Bronchial epithelial cell (primary cell): ENCODE measurements at regions not wholly inside any gene's neighbourhood (a gene's known extent, or its start where the extent isn't known, plus 50 kb on each side); places are given as distances from the start of the nearest gene placed in this dataset.

Source experiments
- DNase-seq: peaks from one replicate; pipeline ENCODE4 v3.0.0-alpha.2; 2010; ENCODE audit warnings: low read depth
- FAIRE-seq: peaks from 2 replicates; lab custom pipeline; 2011; peaks lifted over from hg19 to GRCh38; lab: Jason Lieb, UNC
- H3K27me3 ChIP-seq: 2 replicates; pipeline ENCODE4 v1.5.1; 2011; ENCODE audit warnings: low read length; ENCODE audit not compliant: control insufficient read depth, insufficient read depth
- H3K36me3 ChIP-seq: 2 replicates; pipeline ENCODE4 v1.5.1; 2011; ENCODE audit warnings: low read length; ENCODE audit not compliant: control insufficient read depth, insufficient read depth
- H3K4me3 ChIP-seq: 2 replicates; pipeline ENCODE4 v1.5.1; 2011; ENCODE audit warnings: mild to moderate bottlenecking, low read depth, low read length, control low read depth
- TF ChIP-seq, protein P1 (sequence below): IDR thresholded peaks from 2 replicates; pipeline ENCODE4 v1.5.1; 2011; ENCODE audit warnings: mild to moderate bottlenecking, moderate library complexity, low read length, control low read depth, inconsistent platforms; ENCODE audit not compliant: insufficient read depth, severe bottlenecking

GRCh38 chr3:180835501-180835900, 77.0 kb upstream of the FXR1 start:
- TF ChIP-seq, protein P1, sequence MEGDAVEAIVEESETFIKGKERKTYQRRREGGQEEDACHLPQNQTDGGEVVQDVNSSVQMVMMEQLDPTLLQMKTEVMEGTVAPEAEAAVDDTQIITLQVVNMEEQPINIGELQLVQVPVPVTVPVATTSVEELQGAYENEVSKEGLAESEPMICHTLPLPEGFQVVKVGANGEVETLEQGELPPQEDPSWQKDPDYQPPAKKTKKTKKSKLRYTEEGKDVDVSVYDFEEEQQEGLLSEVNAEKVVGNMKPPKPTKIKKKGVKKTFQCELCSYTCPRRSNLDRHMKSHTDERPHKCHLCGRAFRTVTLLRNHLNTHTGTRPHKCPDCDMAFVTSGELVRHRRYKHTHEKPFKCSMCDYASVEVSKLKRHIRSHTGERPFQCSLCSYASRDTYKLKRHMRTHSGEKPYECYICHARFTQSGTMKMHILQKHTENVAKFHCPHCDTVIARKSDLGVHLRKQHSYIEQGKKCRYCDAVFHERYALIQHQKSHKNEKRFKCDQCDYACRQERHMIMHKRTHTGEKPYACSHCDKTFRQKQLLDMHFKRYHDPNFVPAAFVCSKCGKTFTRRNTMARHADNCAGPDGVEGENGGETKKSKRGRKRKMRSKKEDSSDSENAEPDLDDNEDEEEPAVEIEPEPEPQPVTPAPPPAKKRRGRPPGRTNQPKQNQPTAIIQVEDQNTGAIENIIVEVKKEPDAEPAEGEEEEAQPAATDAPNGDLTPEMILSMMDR, result no peak
- DNase-seq (no peak), FAIRE-seq (no peak)
- no peaks in the 10 kb centered on the region for H3K36me3 ChIP-seq
- H3K4me3 ChIP-seq, result no peak overlapping the region
- H3K27me3 ChIP-seq, result no peaks in the 10 kb centered on the region

DNA sequence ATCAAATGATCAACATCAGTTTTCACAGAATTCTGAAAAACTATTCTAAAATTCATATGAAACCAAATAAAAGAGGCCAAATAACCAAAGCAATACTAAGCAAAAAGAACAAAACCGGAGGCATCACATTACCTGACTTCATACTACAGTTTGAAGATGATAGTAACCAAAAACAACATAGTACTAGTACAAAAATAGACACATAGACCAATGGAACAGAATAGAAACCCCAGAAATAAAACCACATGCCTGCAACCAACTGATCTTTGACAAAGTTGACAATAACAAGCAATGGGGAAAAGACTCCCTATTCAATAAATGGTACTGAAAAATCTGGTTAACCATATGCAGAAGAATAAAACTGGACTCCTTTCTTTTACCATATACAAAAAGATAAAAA, 75.7 kb upstream of the FXR1 start:
- no peaks in the 10 kb centered on the region for H3K27me3 ChIP-seq
- H3K36me3 ChIP-seq, result no peaks in the 10 kb centered on the region
- H3K4me3 ChIP-seq, result no peak overlapping the region
- no peak for DNase-seq
- TF ChIP-seq, protein P1, result no peak
- no peak for FAIRE-seq

DNA sequence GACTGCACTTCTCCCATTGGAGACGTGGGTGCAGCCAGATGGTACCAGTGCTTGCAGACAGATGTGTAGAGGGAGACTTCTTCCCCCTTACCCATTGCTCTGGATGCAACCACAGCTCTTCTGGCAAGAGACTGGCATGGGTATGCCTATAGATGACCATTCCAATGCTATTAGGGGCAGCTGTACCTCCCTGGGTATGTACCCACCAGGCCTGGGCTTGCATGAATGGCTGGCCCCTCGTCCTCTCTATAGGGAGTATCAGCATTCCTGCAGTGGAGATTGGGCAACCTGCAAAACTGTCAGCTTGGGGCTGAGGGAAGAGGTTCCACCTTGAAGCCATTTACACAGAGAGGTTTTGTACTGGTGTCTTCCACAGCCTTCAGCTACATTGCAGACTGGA, 57.6 kb upstream of the FXR1 start:
- no peak for DNase-seq
- no peak for FAIRE-seq
- no peaks in the 10 kb centered on the region for H3K36me3 ChIP-seq
- H3K4me3 ChIP-seq, result no peak overlapping the region
- TF ChIP-seq, protein P1, result no peak
- H3K27me3 ChIP-seq, result no peaks in the 10 kb centered on the region

GRCh38 chr3:180855364-180855763, 57.1 kb upstream of the FXR1 start:
- FAIRE-seq (no peak), DNase-seq (peak; percentile 20)
- TF ChIP-seq, protein P1, result peak; percentile 46
- Histone ChIP-seq H3K36me3 (no peaks in the 10 kb centered on the region), H3K4me3 (no peak overlapping the region), H3K27me3 (no peaks in the 10 kb centered on the region)

DNA sequence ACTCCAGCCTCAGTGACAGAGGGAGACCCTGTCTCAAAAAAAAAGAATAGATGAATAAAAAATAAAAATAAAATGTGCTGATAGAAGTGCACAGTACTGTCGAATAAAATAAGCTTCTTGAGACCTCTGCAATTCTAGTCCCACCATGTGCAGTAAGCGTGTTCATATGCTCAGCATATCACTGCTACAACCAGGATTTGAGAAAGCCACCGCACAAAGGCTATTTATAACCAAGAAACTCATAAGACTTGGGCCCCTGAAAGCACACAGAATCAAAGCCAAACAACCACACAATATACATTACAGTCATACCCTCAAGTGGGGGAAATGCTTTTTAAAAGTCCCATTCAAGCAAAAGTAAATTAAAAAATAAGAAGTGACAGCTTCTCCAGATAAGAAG, 56.5 kb upstream of the FXR1 start:
- Histone ChIP-seq H3K36me3 (no peaks in the 10 kb centered on the region), H3K27me3 (no peaks in the 10 kb centered on the region), H3K4me3 (no peak overlapping the region)
- FAIRE-seq (no peak), DNase-seq (no peak)
- TF ChIP-seq, protein P1, result no peak

DNA sequence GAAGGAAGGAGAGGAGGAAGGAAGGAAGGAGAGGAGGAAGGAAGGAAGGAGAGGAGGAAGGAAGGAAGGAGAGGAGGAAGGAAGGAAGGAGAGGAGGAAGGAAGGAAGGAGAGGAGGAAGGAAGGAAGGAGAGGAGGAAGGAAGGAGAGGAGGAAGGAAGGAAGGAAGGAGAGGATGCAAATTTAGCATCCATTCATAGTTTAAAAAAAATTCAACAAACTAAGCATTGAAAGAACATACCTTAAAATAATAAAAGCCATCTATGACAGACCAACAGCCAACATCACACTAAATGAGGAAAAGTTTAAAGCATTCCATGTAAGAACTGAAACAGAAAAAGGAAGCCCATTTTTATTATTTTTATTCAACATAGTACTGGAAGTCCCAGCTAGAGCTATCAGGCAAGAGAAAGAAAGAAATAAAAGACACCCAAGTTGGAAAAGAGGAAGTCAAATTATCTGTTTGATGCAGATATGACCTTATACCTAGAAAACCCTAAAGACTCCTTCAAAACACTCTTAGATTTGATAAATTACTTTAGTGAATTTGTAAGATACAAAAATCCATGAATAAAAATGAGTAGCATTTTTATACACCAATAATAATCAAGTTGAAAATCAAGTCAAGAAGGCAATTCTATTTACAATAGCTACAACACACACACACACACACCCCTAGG, 52.2 kb upstream of the FXR1 start:
- DNase-seq (no peak), FAIRE-seq (no peak)
- Histone ChIP-seq H3K4me3 (no peak overlapping the region), H3K36me3 (no peaks in the 10 kb centered on the region), H3K27me3 (no peaks in the 10 kb centered on the region)
- TF ChIP-seq, protein P1, result no peak
